OCI-LY3 (cell line): ENCODE measurements at regions not wholly inside any gene's neighbourhood (a gene's known extent, or its start where the extent isn't known, plus 50 kb on each side); places are given as distances from the start of the nearest gene placed in this dataset.

Experiments used
- EZH2phosphoT487 ChIP-seq: fragments of 200-600 bp; shearing (Covaris generic); IDR thresholded peaks from 2 replicates; pipeline ENCODE4 v1.6.1; 2018; ENCODE audit warnings: antibody characterized with exemption, mixed run types, low read depth
- TF ChIP-seq, protein P1 (sequence below): fragments of 200-600, 300-600 bp; sonication (generic); IDR thresholded peaks from 2 replicates; pipeline ENCODE4 v1.5.1; 2014; ENCODE audit warnings: antibody characterized with exemption, low read length, low read depth

DNA sequence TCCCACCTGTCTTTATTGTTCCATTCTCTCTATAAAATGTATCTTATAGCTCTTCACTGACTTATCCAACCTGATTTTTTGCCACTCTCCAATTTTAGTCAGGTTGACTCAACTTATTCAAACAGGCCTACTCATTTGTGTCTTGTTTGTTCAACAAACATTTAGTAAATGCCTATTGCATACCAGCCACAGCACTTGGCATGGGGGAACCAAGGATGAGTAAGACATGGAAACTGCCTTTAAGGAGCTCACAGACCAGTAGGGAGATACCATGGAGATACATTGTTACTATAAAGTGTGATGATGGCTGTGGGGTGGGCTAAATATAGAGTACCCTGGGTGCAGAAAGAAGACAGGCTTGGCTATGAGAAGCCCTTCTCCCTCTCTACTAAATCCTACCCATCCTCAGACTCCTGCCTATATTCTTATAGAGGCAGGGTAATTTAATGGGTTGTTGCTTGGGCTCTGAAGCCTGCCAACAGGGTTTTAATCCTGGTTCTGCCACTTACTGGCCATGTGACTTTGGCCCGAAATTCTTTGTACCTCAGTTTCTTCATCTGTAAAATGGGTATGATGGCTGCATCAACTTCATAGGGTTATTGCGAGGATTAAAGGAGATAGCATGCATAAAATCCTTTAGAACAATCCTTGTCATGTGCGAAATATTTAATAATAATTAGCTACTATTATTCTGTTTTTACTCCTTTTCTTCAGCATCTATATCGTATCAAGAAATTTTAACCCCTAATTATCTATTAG is 348.5 kb upstream of the UMPS start:
- TF ChIP-seq, protein P1, sequence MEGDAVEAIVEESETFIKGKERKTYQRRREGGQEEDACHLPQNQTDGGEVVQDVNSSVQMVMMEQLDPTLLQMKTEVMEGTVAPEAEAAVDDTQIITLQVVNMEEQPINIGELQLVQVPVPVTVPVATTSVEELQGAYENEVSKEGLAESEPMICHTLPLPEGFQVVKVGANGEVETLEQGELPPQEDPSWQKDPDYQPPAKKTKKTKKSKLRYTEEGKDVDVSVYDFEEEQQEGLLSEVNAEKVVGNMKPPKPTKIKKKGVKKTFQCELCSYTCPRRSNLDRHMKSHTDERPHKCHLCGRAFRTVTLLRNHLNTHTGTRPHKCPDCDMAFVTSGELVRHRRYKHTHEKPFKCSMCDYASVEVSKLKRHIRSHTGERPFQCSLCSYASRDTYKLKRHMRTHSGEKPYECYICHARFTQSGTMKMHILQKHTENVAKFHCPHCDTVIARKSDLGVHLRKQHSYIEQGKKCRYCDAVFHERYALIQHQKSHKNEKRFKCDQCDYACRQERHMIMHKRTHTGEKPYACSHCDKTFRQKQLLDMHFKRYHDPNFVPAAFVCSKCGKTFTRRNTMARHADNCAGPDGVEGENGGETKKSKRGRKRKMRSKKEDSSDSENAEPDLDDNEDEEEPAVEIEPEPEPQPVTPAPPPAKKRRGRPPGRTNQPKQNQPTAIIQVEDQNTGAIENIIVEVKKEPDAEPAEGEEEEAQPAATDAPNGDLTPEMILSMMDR = no peak
- TF ChIP-seq EZH2phosphoT487 = no peak
